Fibroblast of the conjunctiva (primary cell): ENCODE measurements at regions not wholly inside any gene's neighbourhood (a gene's known extent, or its start where the extent isn't known, plus 50 kb on each side); places are given as distances from the start of the nearest gene placed in this dataset.

Source experiments
- DNase-seq: peaks from one replicate; pipeline ENCODE4 v3.0.0-alpha.2; 2010; ENCODE audit warnings: low read depth

- no peak for DNase-seq
These were observed 226.8 kb downstream of the C6orf118 start for GRCh38 chr6:165082636-165083035.

GRCh38 chr6:165081944-165082532 lies 227.4 kb downstream of the C6orf118 start:
- DNase-seq: no peak

GRCh38 chr6:165077876-165078275 lies 231.5 kb downstream of the C6orf118 start:
- no peak for DNase-seq

- DNase-seq: no peak
These were observed 237.5 kb downstream of the C6orf118 start for GRCh38 chr6:165071906-165072305.

- no peak for DNase-seq
These were observed 248.7 kb downstream of the C6orf118 start for GRCh38 chr6:165060720-165061119.

GRCh38 chr6:165059032-165059431 lies 250.4 kb downstream of the C6orf118 start:
- no peak for DNase-seq

GRCh38 chr6:165056292-165056691 lies 253.1 kb downstream of the C6orf118 start:
- no peak for DNase-seq

- no peak for DNase-seq
These were observed 254.2 kb downstream of the C6orf118 start for GRCh38 chr6:165055231-165055630.

GRCh38 chr6:165052561-165053480 lies 256.6 kb downstream of the C6orf118 start:
- no peak for DNase-seq

- no peak for DNase-seq
These were observed 260.0 kb downstream of the C6orf118 start for GRCh38 chr6:165049362-165049761.

- no peak for DNase-seq
These were observed 261.5 kb downstream of the C6orf118 start for GRCh38 chr6:165047952-165048351.

GRCh38 chr6:165045631-165046030 lies 263.8 kb downstream of the C6orf118 start:
- DNase-seq: no peak

GRCh38 chr6:165042912-165043311 lies 266.5 kb downstream of the C6orf118 start:
- no peak for DNase-seq

- DNase-seq: no peak
These were observed 269.0 kb downstream of the C6orf118 start for GRCh38 chr6:165040440-165040839.

GRCh38 chr6:165034271-165034741 lies 275.1 kb downstream of the C6orf118 start:
- no peak for DNase-seq

- DNase-seq: no peak
These were observed 277.9 kb downstream of the C6orf118 start for GRCh38 chr6:165031502-165031901.

- no peak for DNase-seq
These were observed 284.4 kb downstream of the C6orf118 start for GRCh38 chr6:165025040-165025439.

GRCh38 chr6:165019681-165020080 lies 289.7 kb downstream of the C6orf118 start:
- DNase-seq: no peak

- no peak for DNase-seq
These were observed 293.7 kb downstream of the C6orf118 start for GRCh38 chr6:165015676-165016075.

GRCh38 chr6:165013701-165014100 lies 295.7 kb downstream of the C6orf118 start:
- DNase-seq: no peak

- DNase-seq: no peak
These were observed 297.2 kb downstream of the C6orf118 start for GRCh38 chr6:165012183-165012582.

GRCh38 chr6:165010556-165011535 lies 298.6 kb downstream of the C6orf118 start:
- no peak for DNase-seq
